Sigmoid colon (tissue), 6 donors: ENCODE measurements at regions not wholly inside any gene's neighbourhood (a gene's known extent, or its start where the extent isn't known, plus 50 kb on each side); places are given as distances from the start of the nearest gene placed in this dataset.

Source experiments
- DNase-seq: peaks from one replicate; pipeline ENCODE4 v3.0.0-alpha.2; 2019
- H3K27ac ChIP-seq, 4 donors: fragments of 200-600 bp; sonication (generic); one replicate each; pipeline ENCODE4 v1.5.1; 2016 to 2019; ENCODE audit warnings: mild to moderate bottlenecking in 1 of 4
- H3K27me3 ChIP-seq, 3 donors: fragments of 200-600 bp; sonication (generic); one replicate each; pipeline ENCODE4 v1.5.1; 2019; ENCODE audit warnings: mild to moderate bottlenecking in 1 of 3
- H3K36me3 ChIP-seq, 4 donors: fragments of 200-600 bp; sonication (generic); one replicate each; pipeline ENCODE4 v1.5.1; 2016 to 2019
- H3K4me1 ChIP-seq, 4 donors: fragments of 200-600 bp; sonication (generic); one replicate each; pipeline ENCODE4 v1.5.1; 2017 to 2019
- H3K4me3 ChIP-seq, 4 donors: fragments of 200-600 bp; sonication (generic); one replicate each; pipeline ENCODE4 v1.5.1; 2017 to 2019; ENCODE audit warnings: mild to moderate bottlenecking in 2 of 4, moderate library complexity in 1 of 4
- H3K9me3 ChIP-seq, 4 donors: fragments of 200-600 bp in 3 of 4; sonication (generic) in 3 of 4; one replicate each; pipeline versions ENCODE4 v1.5.1 to v1.6.1; 2013 to 2019
- CTCF ChIP-seq, 4 experiments: fragments of 450-650 bp in 3 of 4; fragments of 200-600 bp in 1 of 4; IDR thresholded peaks; one replicate each; pipeline ENCODE4 v1.5.1; 2016 to 2019; ENCODE audit warnings: antibody characterized with exemption in 4 of 4, mild to moderate bottlenecking in 3 of 4, moderate library complexity in 2 of 4
- EP300 ChIP-seq, 4 donors: sonication (generic); formaldehyde crosslinking; IDR thresholded peaks; one replicate each; pipeline ENCODE4 v1.6.1; 2017; ENCODE audit warnings: antibody characterized with exemption in 4 of 4
- POLR2A ChIP-seq, 2 donors: fragments of 450-650 bp; IDR thresholded peaks; one replicate each; pipeline ENCODE4 v1.6.1; 2016; ENCODE audit warnings: antibody characterized with exemption in 2 of 2, mild to moderate bottlenecking in 2 of 2, moderate library complexity in 2 of 2
- POLR2AphosphoS5 ChIP-seq, 4 donors: sonication (generic); formaldehyde crosslinking; IDR thresholded peaks; one replicate each; pipeline ENCODE4 v1.6.1; 2017; ENCODE audit warnings: antibody characterized with exemption in 4 of 4
- WGBS, 2 donors: extraction: QIAGEN DNeasy Blood & Tissue Kit; methylation state at CpG; one replicate each; pipeline ENCODE4 v1.1.7; 2013; 5-methylcytosine and 5-hydroxymethylcytosine counted together
- intact Hi-C: fragments of 100-400 bp; cut with DNase I; formaldehyde crosslinking; loops from one replicate; pipeline ENCODE4 v1.15.1; 2023
- donor health status: healthy with polysubstance abuse.
- donor health status: healthy.

- WGBS, 2 donors, result 92 to 94% methylated on average over 28 of the region's 28 CpGs
- peaks cover 0 to 36% (median 30%) of the 10 kb centered on the region in 4 donors for H3K4me1 ChIP-seq
- no peaks in the 10 kb centered on the region for H3K9me3 ChIP-seq
- DNase-seq, result peak; percentile 59
- H3K27ac ChIP-seq, result peak overlapping the region; percentile 77 to 80 (median 77)
- TF ChIP-seq CTCF (IDR thresholded peaks at IDR 0.05) (no peak), POLR2A (IDR thresholded peaks at IDR 0.05) (no peak), POLR2AphosphoS5 (IDR thresholded peaks at IDR 0.05) (no peak), EP300 (IDR thresholded peaks at IDR 0.05) (no peak)
- no peaks in the 10 kb centered on the region for H3K27me3 ChIP-seq
- intact Hi-C loops, result loop anchor here (2.0 to 5.0 kb wide), 2 partner anchors 38 to 511 kb away; no protein-coding TSS in a partner anchor
- H3K4me3 ChIP-seq, result no peak overlapping the region
- no peaks in the 10 kb centered on the region for H3K36me3 ChIP-seq
These were observed 95.7 kb downstream of the VAPA start for GRCh38 chr18:10009321-10010144.

GRCh38 chr18:10010611-10011015 is 96.8 kb downstream of the VAPA start:
- intact Hi-C loops, result loop anchor here (2.0 to 5.0 kb wide), 2 partner anchors 37 to 510 kb away; no protein-coding TSS in a partner anchor
- 69 to 72% methylated on average over 6 of the region's 6 CpGs for WGBS, 2 donors
- Histone ChIP-seq H3K36me3 (no peaks in the 10 kb centered on the region), H3K27me3 (no peaks in the 10 kb centered on the region), H3K27ac (peak overlapping the region; percentile 77 to 80 (median 77)), H3K4me3 (no peak overlapping the region), H3K4me1 (peaks cover 0 to 43% (median 39%) of the 10 kb centered on the region in 4 donors), H3K9me3 (no peaks in the 10 kb centered on the region)
- DNase-seq, result peak; percentile 93
- TF ChIP-seq CTCF (IDR thresholded peaks at IDR 0.05) (no peak), POLR2AphosphoS5 (IDR thresholded peaks at IDR 0.05) (peak in 3 of 4 donors; percentile 64 to 92 (median 89)), EP300 (IDR thresholded peaks at IDR 0.05) (peak; percentile 44 to 96 (median 92))

GRCh38 chr18:10011061-10011460 is 97.2 kb downstream of the VAPA start:
- 89% methylated on average over 4 of the region's 4 CpGs for WGBS, 2 donors

GRCh38 chr18:10011751-10012150 is 97.9 kb downstream of the VAPA start:
- intact Hi-C loops, result loop anchor here (2.0 to 5.0 kb wide), 2 partner anchors 36 to 509 kb away; no protein-coding TSS in a partner anchor
- H3K9me3 ChIP-seq, result no peaks in the 10 kb centered on the region
- H3K27me3 ChIP-seq, result no peaks in the 10 kb centered on the region
- DNase-seq, result no peak
- peak overlapping the region; percentile 77 to 80 (median 77) for H3K27ac ChIP-seq
- TF ChIP-seq CTCF (IDR thresholded peaks at IDR 0.05) (no peak), POLR2AphosphoS5 (IDR thresholded peaks at IDR 0.05) (no peak)
- 85 to 91% methylated on average over 2 of the region's 2 CpGs for WGBS, 2 donors
- H3K4me1 ChIP-seq, result peaks cover 0 to 52% (median 49%) of the 10 kb centered on the region in 4 donors
- no peak overlapping the region for H3K4me3 ChIP-seq
- H3K36me3 ChIP-seq, result no peaks in the 10 kb centered on the region

More at GRCh38 chr18:10011061-10011460, 97.2 kb downstream of the VAPA start:
- Histone ChIP-seq H3K4me1 (peaks cover 0 to 48% (median 44%) of the 10 kb centered on the region in 4 donors), H3K27me3 (no peaks in the 10 kb centered on the region), H3K27ac (peak overlapping the region; percentile 77 to 80 (median 77)), H3K36me3 (no peaks in the 10 kb centered on the region), H3K9me3 (no peaks in the 10 kb centered on the region), H3K4me3 (no peak overlapping the region)
- intact Hi-C loops, result loop anchor here (2.0 to 5.0 kb wide), 2 partner anchors 36 to 510 kb away; no protein-coding TSS in a partner anchor
- DNase-seq, result peak; percentile 52
- TF ChIP-seq EP300 (IDR thresholded peaks at IDR 0.05), result no peak
- TF ChIP-seq POLR2AphosphoS5 (IDR thresholded peaks at IDR 0.05), result no peak
- TF ChIP-seq CTCF (IDR thresholded peaks at IDR 0.05), result no peak
- TF ChIP-seq POLR2A (IDR thresholded peaks at IDR 0.05), result no peak
